ENCODE measurements at regions not wholly inside any gene's neighbourhood (a gene's known extent, or its start where the extent isn't known, plus 50 kb on each side); places are given as distances from the start of the nearest gene placed in this dataset.

GRCh38 chr7:51792796-51793195, 476.2 kb upstream of the COBL start:
- H3K4me3 ChIP-seq, result no peak overlapping the region
- H3K9me3 ChIP-seq, result no peaks in the 10 kb centered on the region
- no peaks in the 10 kb centered on the region for H3K36me3 ChIP-seq
- intact Hi-C loops (cut with DNase I), result no loop called here
- 8 to 24% (median 16%) methylated on average over 1 of the region's 1 CpG for WGBS, 3 donors
- no peaks in the 10 kb centered on the region for H3K27me3 ChIP-seq
- no peak for TF ChIP-seq EP300 (IDR thresholded peaks at IDR 0.05)
- DNase-seq, result no peak
- H3K4me1 ChIP-seq (ENCODE audit: insufficient read depth), result no peaks in the 10 kb centered on the region
- H3K27ac ChIP-seq, result no peak overlapping the region

- Histone ChIP-seq H3K36me3 (no peaks in the 10 kb centered on the region), H3K27me3 (no peaks in the 10 kb centered on the region), H3K27ac (no peak overlapping the region), H3K4me3 (no peak overlapping the region), H3K4me1 (ENCODE audit: insufficient read depth) (no peaks in the 10 kb centered on the region), H3K9me3 (no peaks in the 10 kb centered on the region)
- intact Hi-C loops (cut with DNase I), result no loop called here
- TF ChIP-seq EP300 (IDR thresholded peaks at IDR 0.05), result no peak
- TF ChIP-seq, protein P1, sequence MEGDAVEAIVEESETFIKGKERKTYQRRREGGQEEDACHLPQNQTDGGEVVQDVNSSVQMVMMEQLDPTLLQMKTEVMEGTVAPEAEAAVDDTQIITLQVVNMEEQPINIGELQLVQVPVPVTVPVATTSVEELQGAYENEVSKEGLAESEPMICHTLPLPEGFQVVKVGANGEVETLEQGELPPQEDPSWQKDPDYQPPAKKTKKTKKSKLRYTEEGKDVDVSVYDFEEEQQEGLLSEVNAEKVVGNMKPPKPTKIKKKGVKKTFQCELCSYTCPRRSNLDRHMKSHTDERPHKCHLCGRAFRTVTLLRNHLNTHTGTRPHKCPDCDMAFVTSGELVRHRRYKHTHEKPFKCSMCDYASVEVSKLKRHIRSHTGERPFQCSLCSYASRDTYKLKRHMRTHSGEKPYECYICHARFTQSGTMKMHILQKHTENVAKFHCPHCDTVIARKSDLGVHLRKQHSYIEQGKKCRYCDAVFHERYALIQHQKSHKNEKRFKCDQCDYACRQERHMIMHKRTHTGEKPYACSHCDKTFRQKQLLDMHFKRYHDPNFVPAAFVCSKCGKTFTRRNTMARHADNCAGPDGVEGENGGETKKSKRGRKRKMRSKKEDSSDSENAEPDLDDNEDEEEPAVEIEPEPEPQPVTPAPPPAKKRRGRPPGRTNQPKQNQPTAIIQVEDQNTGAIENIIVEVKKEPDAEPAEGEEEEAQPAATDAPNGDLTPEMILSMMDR (IDR thresholded peaks at IDR 0.05), result no peak
- TF ChIP-seq POLR2A (IDR thresholded peaks at IDR 0.05), result no peak
- no peak for DNase-seq
These were observed 472.9 kb upstream of the COBL start for GRCh38 chr7:51789489-51789888.

GRCh38 chr7:51786284-51786683, 469.7 kb upstream of the COBL start:
- no peak overlapping the region for H3K27ac ChIP-seq
- no peaks in the 10 kb centered on the region for H3K4me1 ChIP-seq (ENCODE audit: insufficient read depth)
- whole genome bisulfite sequencing, 3 donors, result 70 to 80% (median 77%) methylated on average over 1 of the region's 1 CpG
- H3K36me3 ChIP-seq, result no peaks in the 10 kb centered on the region
- H3K4me3 ChIP-seq, result no peak overlapping the region
- no peaks in the 10 kb centered on the region for H3K9me3 ChIP-seq
- TF ChIP-seq, protein P1 (IDR thresholded peaks at IDR 0.05), result no peak
- DNase-seq, result no peak
- intact Hi-C loops (cut with DNase I), result no loop called here
- no peaks in the 10 kb centered on the region for H3K27me3 ChIP-seq

- intact Hi-C loops (cut with DNase I), result no loop called here
- Histone ChIP-seq H3K36me3 (no peaks in the 10 kb centered on the region), H3K9me3 (no peaks in the 10 kb centered on the region), H3K27ac (no peak overlapping the region), H3K27me3 (no peaks in the 10 kb centered on the region), H3K4me1 (ENCODE audit: insufficient read depth) (no peaks in the 10 kb centered on the region), H3K4me3 (no peak overlapping the region)
- no peak for DNase-seq
- 77 to 83% (median 83%) methylated on average over 9 of the region's 9 CpGs for WGBS, 3 donors
- TF ChIP-seq EP300 (IDR thresholded peaks at IDR 0.05), result no peak
- TF ChIP-seq, protein P1 (IDR thresholded peaks at IDR 0.05), result no peak
- no peak for TF ChIP-seq POLR2A (IDR thresholded peaks at IDR 0.05)
These were observed 469.3 kb upstream of the COBL start for GRCh38 chr7:51785876-51786275.

- 84 to 88% (median 85%) methylated on average over 4 of the region's 4 CpGs for WGBS, 3 donors
- no peaks in the 10 kb centered on the region for H3K9me3 ChIP-seq
- H3K4me3 ChIP-seq, result no peak overlapping the region
- intact Hi-C loops (cut with DNase I), result no loop called here
- no peak for DNase-seq
- TF ChIP-seq EP300 (IDR thresholded peaks at IDR 0.05) (no peak), POLR2A (IDR thresholded peaks at IDR 0.05) (no peak)
- no peak overlapping the region for H3K27ac ChIP-seq
- H3K36me3 ChIP-seq, result no peaks in the 10 kb centered on the region
- H3K27me3 ChIP-seq, result no peaks in the 10 kb centered on the region
- H3K4me1 ChIP-seq (ENCODE audit: insufficient read depth), result no peaks in the 10 kb centered on the region
These were observed 468.6 kb upstream of the COBL start for GRCh38 chr7:51785171-51785570.

GRCh38 chr7:51783241-51783640, 466.6 kb upstream of the COBL start:
- Histone ChIP-seq H3K4me3 (no peak overlapping the region), H3K36me3 (no peaks in the 10 kb centered on the region), H3K27ac (no peak overlapping the region), H3K27me3 (no peaks in the 10 kb centered on the region), H3K9me3 (no peaks in the 10 kb centered on the region), H3K4me1 (ENCODE audit: insufficient read depth) (no peaks in the 10 kb centered on the region)
- TF ChIP-seq, protein P1 (IDR thresholded peaks at IDR 0.05), result no peak
- TF ChIP-seq EP300 (IDR thresholded peaks at IDR 0.05) (no peak), POLR2A (IDR thresholded peaks at IDR 0.05) (no peak)
- intact Hi-C loops (cut with DNase I), result no loop called here
- WGBS, 3 donors, result 54 to 62% (median 62%) methylated on average over 2 of the region's 2 CpGs
- no peak for DNase-seq
